HG02870 (cell line): ENCODE measurements at regions not wholly inside any gene's neighbourhood (a gene's known extent, or its start where the extent isn't known, plus 50 kb on each side); places are given as distances from the start of the nearest gene placed in this dataset.
"Not testable (repeated sequence)": the region's sequence is repeated elsewhere in the genome, so short reads cannot be mapped to it uniquely, and the experiment has no call there.

Source experiments
- ATAC-seq: cut with Tn5 transposase; IDR thresholded peaks from one replicate; pipeline ENCODE4 v1.9.1; 2021; ENCODE audit warnings: mild to moderate bottlenecking, moderate library complexity; ENCODE audit not compliant: unreplicated experiment

- no peak for ATAC-seq
These were observed 193.2 kb downstream of the GOLGA6L6 start for GRCh38 chr15:20348291-20348899.

GRCh38 chr15:20346082-20346805, 195.4 kb downstream of the GOLGA6L6 start:
- no peak for ATAC-seq

GRCh38 chr15:20345401-20345958, 196.1 kb downstream of the GOLGA6L6 start:
- ATAC-seq, result no peak

GRCh38 chr15:20344601-20345400, 196.8 kb downstream of the GOLGA6L6 start:
- ATAC-seq, result no peak

GRCh38 chr15:20343395-20344211, 198.0 kb downstream of the GOLGA6L6 start:
- ATAC-seq, result not testable (repeated sequence)

- ATAC-seq, result not testable (repeated sequence)
These were observed 198.8 kb downstream of the GOLGA6L6 start for GRCh38 chr15:20342601-20343394.

GRCh38 chr15:20341901-20342600, 199.5 kb downstream of the GOLGA6L6 start:
- no peak for ATAC-seq

- no peak for ATAC-seq
These were observed 200.5 kb downstream of the GOLGA6L6 start for GRCh38 chr15:20340931-20341661.

GRCh38 chr15:20340331-20340811, 201.2 kb downstream of the GOLGA6L6 start:
- no peak for ATAC-seq

- not testable (repeated sequence) for ATAC-seq
These were observed 202.4 kb downstream of the GOLGA6L6 start for GRCh38 chr15:20339086-20339791.

GRCh38 chr15:20338671-20339070, 202.9 kb downstream of the GOLGA6L6 start:
- ATAC-seq, result not testable (repeated sequence)

- ATAC-seq, result not testable (repeated sequence)
These were observed 204.4 kb downstream of the GOLGA6L6 start for GRCh38 chr15:20337238-20337637.

GRCh38 chr15:20334451-20334850, 207.1 kb downstream of the GOLGA6L6 start:
- not testable (repeated sequence) for ATAC-seq

- not testable (repeated sequence) for ATAC-seq
These were observed 215.8 kb downstream of the GOLGA6L6 start for GRCh38 chr15:20325751-20326150.

- not testable (repeated sequence) for ATAC-seq
These were observed 224.5 kb downstream of the GOLGA6L6 start for GRCh38 chr15:20317132-20317531.

GRCh38 chr15:20311014-20311680, 230.5 kb downstream of the GOLGA6L6 start:
- not testable (repeated sequence) for ATAC-seq

- no peak for ATAC-seq
These were observed 231.0 kb downstream of the GOLGA6L6 start for GRCh38 chr15:20310603-20311002.
